SK-N-SH (cell line): ENCODE measurements at regions not wholly inside any gene's neighbourhood (a gene's known extent, or its start where the extent isn't known, plus 50 kb on each side); places are given as distances from the start of the nearest gene placed in this dataset.

ENCODE experiments used
- CTCF ChIA-PET: fragments of 300-600, 350-600 bp; formaldehyde crosslinking; extraction: SDS; loops from one replicate; lab custom pipeline; 2021; lab: Yijun Ruan, JAX
- POLR2A ChIA-PET: fragments of 350-600 bp; sonication (Branson Sonifier 250); formaldehyde crosslinking; extraction: SDS; loops from one replicate; lab custom pipeline; 2020; ENCODE audit warnings: antibody characterized with exemption, inconsistent platforms; lab: Yijun Ruan, JAX
- DNase-seq: peaks from one replicate; pipeline ENCODE4 v3.0.0; 2012
- H2AFZ ChIP-seq: fragments of 200-600 bp; sonication (generic); 2 replicates; pipeline ENCODE4 v1.8.1; 2016; ENCODE audit warnings: antibody characterized with exemption, mild to moderate bottlenecking, low read depth
- H3F3A ChIP-seq: fragments of 200-600 bp; sonication (generic); replicated peaks from 2 replicates; pipeline ENCODE3; 2016; ENCODE audit warnings: antibody characterized with exemption, mild to moderate bottlenecking; ENCODE audit not compliant: insufficient read depth
- H3K27ac ChIP-seq, 2 experiments: fragments of 200-500 bp in 1 of 2; fragments of 200-600 bp in 1 of 2; sonication (Bioruptor generic) in 1 of 2; sonication (generic), shearing (Covaris generic) in 1 of 2; 2 replicates each; pipeline versions ENCODE4 v1.5.1 to v1.6.1; 2014 to 2016; ENCODE audit warnings: low read depth in 2 of 2, inconsistent platforms in 1 of 2, low read length in 1 of 2, mild to moderate bottlenecking in 1 of 2, mixed read lengths in 1 of 2
- H3K27me3 ChIP-seq: fragments of 200-600 bp; sonication (generic), shearing (Covaris generic); 2 replicates; pipeline ENCODE4 v1.6.1; 2016; ENCODE audit warnings: mixed run types; ENCODE audit not compliant: insufficient read depth
- H3K36me3 ChIP-seq, 2 experiments: fragments of 200-500 bp in 1 of 2; fragments of 200-600 bp in 1 of 2; sonication (Bioruptor generic) in 1 of 2; sonication (generic) in 1 of 2; replicated peaks in 1 of 2; 2 replicates each; pipeline versions ENCODE3 to v1.5.1; 2014 to 2016; ENCODE audit warnings: low read length in 1 of 2, mild to moderate bottlenecking in 1 of 2; ENCODE audit not compliant: insufficient read depth in 2 of 2, control insufficient read depth in 1 of 2
- H3K4me1 ChIP-seq, 2 experiments: fragments of 200-500 bp in 1 of 2; fragments of 200-600 bp in 1 of 2; sonication (Bioruptor generic) in 1 of 2; sonication (generic), shearing (Covaris generic) in 1 of 2; 2 replicates each; pipeline versions ENCODE4 v1.5.1 to v1.6.1; 2014 to 2016; ENCODE audit warnings: low read depth in 1 of 2, low read length in 1 of 2, mixed run types in 1 of 2; ENCODE audit not compliant: insufficient read depth in 2 of 2, control insufficient read depth in 1 of 2
- H3K4me2 ChIP-seq: fragments of 200-600 bp; sonication (generic), shearing (Covaris generic); 2 replicates; pipeline ENCODE4 v1.6.1; 2017; ENCODE audit warnings: mixed run types
- H3K4me3 ChIP-seq, 2 experiments: fragments of 200-500 bp in 1 of 2; fragments of 200-600 bp in 1 of 2; sonication (Bioruptor generic) in 1 of 2; sonication (generic), shearing (Covaris generic) in 1 of 2; 2 replicates each; pipeline versions ENCODE4 v1.5.1 to v1.8.1; 2014 to 2016; ENCODE audit warnings: low read depth in 2 of 2, inconsistent platforms in 1 of 2, low read length in 1 of 2, mild to moderate bottlenecking in 1 of 2, mixed read lengths in 1 of 2, moderate library complexity in 1 of 2
- H3K79me2 ChIP-seq: fragments of 200-600 bp; sonication (generic); 2 replicates; pipeline ENCODE4 v1.8.1; 2017; ENCODE audit warnings: mild to moderate bottlenecking; ENCODE audit not compliant: insufficient read depth
- H3K9ac ChIP-seq: fragments of 200-600 bp; sonication (generic); 2 replicates; pipeline ENCODE4 v1.6.1; 2017; ENCODE audit warnings: mixed run types
- H3K9me2 ChIP-seq: fragments of 200-600 bp; sonication (generic); 2 replicates; pipeline ENCODE4 v1.6.1; 2017; ENCODE audit warnings: mixed run types
- H3K9me3 ChIP-seq: fragments of 200-600 bp; sonication (generic); 2 replicates; pipeline ENCODE4 v1.6.1; 2017; ENCODE audit warnings: mixed run types, mild to moderate bottlenecking, moderate library complexity
- H4K20me1 ChIP-seq: fragments of 200-600 bp; sonication (generic); 2 replicates; pipeline ENCODE4 v1.6.1; 2017; ENCODE audit warnings: mild to moderate bottlenecking, mixed run types; ENCODE audit not compliant: insufficient read depth
- EZH2phosphoT487 ChIP-seq: fragments of 200-600 bp; sonication (generic); IDR thresholded peaks from 2 replicates; pipeline ENCODE4 v1.6.1; 2017; ENCODE audit warnings: low read depth, mixed run types, mild to moderate bottlenecking, antibody characterized with exemption, moderate library complexity, borderline replicate concordance
- GATA2 ChIP-seq: sonication (generic); formaldehyde crosslinking; IDR thresholded peaks from 2 replicates; pipeline ENCODE4 v1.5.0; 2020; ENCODE audit warnings: mild to moderate bottlenecking, missing genetic modification reagents
- JUND ChIP-seq: IDR thresholded peaks from 2 replicates; pipeline ENCODE4 v1.4.0; 2012
- NFIC ChIP-seq: IDR thresholded peaks from 2 replicates; pipeline ENCODE4 v1.4.0; 2012; ENCODE audit warnings: borderline replicate concordance
- RAD21 ChIP-seq: IDR thresholded peaks from 2 replicates; pipeline ENCODE4 v1.6.1; 2012; ENCODE audit warnings: mild to moderate bottlenecking, low read length
- RFX5 ChIP-seq: IDR thresholded peaks from 2 replicates; pipeline ENCODE4 v1.6.1; 2012; ENCODE audit warnings: mild to moderate bottlenecking, improper control_type of control experiment, low read length
- RXRA ChIP-seq: IDR thresholded peaks from 2 replicates; pipeline ENCODE4 v1.4.0; 2012; ENCODE audit warnings: low read depth, mild to moderate bottlenecking, borderline replicate concordance
- SIN3A ChIP-seq: IDR thresholded peaks from 2 replicates; pipeline ENCODE4 v1.6.1; 2012; ENCODE audit warnings: low read depth, mild to moderate bottlenecking, low read length, moderate library complexity, borderline replicate concordance
- TEAD4 ChIP-seq: IDR thresholded peaks from 2 replicates; pipeline ENCODE4 v1.4.0; 2012; ENCODE audit warnings: mild to moderate bottlenecking, borderline replicate concordance; ENCODE audit not compliant: insufficient read depth
- YY1 ChIP-seq: IDR thresholded peaks from 2 replicates; pipeline ENCODE4 v1.4.0; 2012; ENCODE audit warnings: low read depth, mild to moderate bottlenecking
- WGBS: methylation state at CpG from one replicate; pipeline ENCODE4 v1.1.6; 2017; ENCODE audit warnings: low lambda C conversion rate; 5-methylcytosine and 5-hydroxymethylcytosine counted together
- TF ChIP-seq, protein P1 (sequence below): IDR thresholded peaks from 2 replicates; pipeline ENCODE4 v1.4.0; 2012; ENCODE audit warnings: low read depth
- TF ChIP-seq, protein P2 (sequence below): fragments of 200-600 bp; sonication (generic); IDR thresholded peaks from 2 replicates; pipeline ENCODE4 v1.6.1; 2017; ENCODE audit warnings: antibody characterized with exemption, mild to moderate bottlenecking, moderate library complexity
- TF ChIP-seq, protein P3 (sequence below): IDR thresholded peaks from 2 replicates; pipeline ENCODE4; 2012

DNA sequence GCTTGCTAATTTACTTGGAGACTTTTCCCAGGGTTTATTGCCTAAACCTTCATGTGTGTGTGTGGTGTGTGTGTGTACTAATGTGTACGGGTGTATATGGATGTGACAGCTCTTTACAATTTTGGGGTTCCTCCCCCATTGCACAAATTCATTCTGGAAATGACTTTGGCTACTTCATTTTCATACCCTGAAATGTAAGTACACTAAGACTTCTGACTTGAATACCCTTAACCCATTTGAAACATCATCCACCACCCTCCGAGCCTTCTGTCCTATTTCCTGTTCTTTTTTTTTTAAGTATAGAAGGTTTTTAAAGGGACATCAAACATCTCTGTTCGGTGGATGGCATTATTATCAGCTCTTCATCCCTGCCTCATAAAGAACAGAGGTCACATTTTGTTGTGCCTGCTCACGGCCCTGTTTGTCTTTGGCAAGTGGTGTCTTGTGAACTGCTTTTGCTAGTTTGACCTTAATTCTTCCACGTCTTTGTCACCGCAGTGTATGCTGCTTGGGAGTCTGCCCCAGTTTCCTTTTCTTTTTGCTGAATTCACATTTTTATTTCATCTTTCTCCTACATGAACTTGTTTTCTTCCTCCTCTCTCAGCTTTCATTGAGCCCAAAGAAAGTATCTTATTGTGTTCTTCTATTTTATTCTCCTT, 228.3 kb downstream of the FOXO1 start:
- ChIA-PET POLR2A (no interaction called here), CTCF (no interaction called here)
- H3K27me3 ChIP-seq: no peaks in the 10 kb centered on the region
- H3K9ac ChIP-seq: no peak overlapping the region
- TF ChIP-seq TEAD4: no peak
- peaks cover 0 to 17% of the 10 kb centered on the region in 2 experiments; a peak in 2 of 4 replicates for H3K4me1 ChIP-seq
- no peaks in the 10 kb centered on the region for H3K36me3 ChIP-seq
- no peak overlapping the region for H3K4me2 ChIP-seq
- H3K79me2 ChIP-seq: no peaks in the 10 kb centered on the region
- no peak overlapping the region for H3K27ac ChIP-seq
- H3K4me3 ChIP-seq: no peak overlapping the region
- H3K9me2 ChIP-seq: no peaks in the 10 kb centered on the region
- H3F3A ChIP-seq: no peaks in the 10 kb centered on the region
- no peaks in the 10 kb centered on the region for H3K9me3 ChIP-seq
- H2AFZ ChIP-seq: no peak overlapping the region
- 87% methylated on average over 6 of the region's 6 CpGs for whole genome bisulfite sequencing
- no peaks in the 10 kb centered on the region for H4K20me1 ChIP-seq
- DNase-seq: no peak

DNA sequence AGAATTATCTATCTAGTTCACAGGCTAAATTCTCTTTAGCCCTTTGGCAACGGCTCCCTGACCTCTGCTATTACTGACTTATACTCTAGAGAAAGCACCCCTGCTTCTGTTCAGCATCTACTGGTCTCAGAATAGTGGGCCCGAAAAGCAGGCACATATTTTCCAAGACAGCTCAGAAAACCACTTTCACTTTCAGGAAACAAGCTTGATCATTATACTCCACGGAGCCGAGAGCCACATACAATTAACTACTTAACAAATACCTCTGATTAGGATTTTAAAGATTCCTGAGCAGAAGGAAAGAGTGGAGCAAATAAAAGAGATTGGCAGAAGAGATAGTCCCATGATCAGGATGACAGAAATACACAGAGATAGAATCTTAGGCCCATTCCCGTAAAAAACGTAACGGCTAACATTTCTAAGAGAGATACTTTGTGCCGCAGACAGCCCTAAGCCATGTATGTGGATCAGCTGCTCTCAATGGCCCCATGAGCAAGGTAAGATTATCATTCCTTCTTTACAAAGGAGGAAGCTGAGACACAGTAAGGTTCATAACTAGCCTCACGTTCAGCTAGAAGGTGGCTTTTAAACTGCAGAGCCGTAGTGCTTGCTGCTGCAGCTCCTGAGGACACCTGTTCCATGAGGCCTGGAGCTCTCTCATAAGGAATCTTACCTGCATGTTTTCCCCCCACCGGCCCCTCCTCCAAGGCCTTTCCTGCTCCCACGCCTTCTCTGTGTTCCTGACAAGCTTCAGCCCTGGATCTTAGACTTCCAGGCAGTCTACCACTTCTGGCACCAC, 227.2 kb downstream of the FOXO1 start:
- ChIA-PET CTCF (interaction anchor here (0.9 kb wide), 1 partner anchor 9 kb away, joined by 3 read pairs; no protein-coding TSS in a partner anchor), POLR2A (no interaction called here)
- Histone ChIP-seq H3K36me3 (no peaks in the 10 kb centered on the region), H3K4me1 (peaks cover 0 to 19% of the 10 kb centered on the region in 2 experiments; a peak in 2 of 4 replicates)
- TF ChIP-seq, protein P1, sequence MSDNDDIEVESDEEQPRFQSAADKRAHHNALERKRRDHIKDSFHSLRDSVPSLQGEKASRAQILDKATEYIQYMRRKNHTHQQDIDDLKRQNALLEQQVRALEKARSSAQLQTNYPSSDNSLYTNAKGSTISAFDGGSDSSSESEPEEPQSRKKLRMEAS: no peak
- TF ChIP-seq NFIC (no peak), GATA2 (no peak), SIN3A (no peak), RAD21 (no peak), YY1 (no peak), JUND (no peak), RFX5 (no peak), EZH2phosphoT487 (no peak), RXRA (no peak)
- TF ChIP-seq, protein P2, sequence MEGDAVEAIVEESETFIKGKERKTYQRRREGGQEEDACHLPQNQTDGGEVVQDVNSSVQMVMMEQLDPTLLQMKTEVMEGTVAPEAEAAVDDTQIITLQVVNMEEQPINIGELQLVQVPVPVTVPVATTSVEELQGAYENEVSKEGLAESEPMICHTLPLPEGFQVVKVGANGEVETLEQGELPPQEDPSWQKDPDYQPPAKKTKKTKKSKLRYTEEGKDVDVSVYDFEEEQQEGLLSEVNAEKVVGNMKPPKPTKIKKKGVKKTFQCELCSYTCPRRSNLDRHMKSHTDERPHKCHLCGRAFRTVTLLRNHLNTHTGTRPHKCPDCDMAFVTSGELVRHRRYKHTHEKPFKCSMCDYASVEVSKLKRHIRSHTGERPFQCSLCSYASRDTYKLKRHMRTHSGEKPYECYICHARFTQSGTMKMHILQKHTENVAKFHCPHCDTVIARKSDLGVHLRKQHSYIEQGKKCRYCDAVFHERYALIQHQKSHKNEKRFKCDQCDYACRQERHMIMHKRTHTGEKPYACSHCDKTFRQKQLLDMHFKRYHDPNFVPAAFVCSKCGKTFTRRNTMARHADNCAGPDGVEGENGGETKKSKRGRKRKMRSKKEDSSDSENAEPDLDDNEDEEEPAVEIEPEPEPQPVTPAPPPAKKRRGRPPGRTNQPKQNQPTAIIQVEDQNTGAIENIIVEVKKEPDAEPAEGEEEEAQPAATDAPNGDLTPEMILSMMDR: no peak
- TF ChIP-seq, protein P3, sequence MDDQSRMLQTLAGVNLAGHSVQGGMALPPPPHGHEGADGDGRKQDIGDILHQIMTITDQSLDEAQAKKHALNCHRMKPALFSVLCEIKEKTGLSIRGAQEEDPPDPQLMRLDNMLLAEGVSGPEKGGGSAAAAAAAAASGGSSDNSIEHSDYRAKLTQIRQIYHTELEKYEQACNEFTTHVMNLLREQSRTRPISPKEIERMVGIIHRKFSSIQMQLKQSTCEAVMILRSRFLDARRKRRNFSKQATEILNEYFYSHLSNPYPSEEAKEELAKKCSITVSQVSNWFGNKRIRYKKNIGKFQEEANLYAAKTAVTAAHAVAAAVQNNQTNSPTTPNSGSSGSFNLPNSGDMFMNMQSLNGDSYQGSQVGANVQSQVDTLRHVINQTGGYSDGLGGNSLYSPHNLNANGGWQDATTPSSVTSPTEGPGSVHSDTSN: no peak
- TF ChIP-seq, all 33 proteins: peak for 0
- Histone ChIP-seq H4K20me1 (no peaks in the 10 kb centered on the region), H3K79me2 (no peaks in the 10 kb centered on the region), H3K4me3 (no peak overlapping the region), H3K9me2 (no peaks in the 10 kb centered on the region), H3F3A (no peaks in the 10 kb centered on the region), H3K4me2 (peak overlapping the region; percentile 20; the same call in 1 of the 2 replicates), H3K27me3 (no peaks in the 10 kb centered on the region), H3K27ac (no peak overlapping the region), H3K9me3 (no peaks in the 10 kb centered on the region), H3K9ac (no peak overlapping the region), H2AFZ (peak overlapping the region; percentile 47)
- no peak for DNase-seq
- 73% methylated on average over 11 of the region's 12 CpGs for WGBS
